IMR-90 (cell line): ENCODE measurements at regions not wholly inside any gene's neighbourhood (a gene's known extent, or its start where the extent isn't known, plus 50 kb on each side); places are given as distances from the start of the nearest gene placed in this dataset.

Experiments
- ATAC-seq: fragments of 200-7000 bp; cut with Tn5 transposase; 2 replicates; pipeline ENCODE4 v1.9.1; 2020; ENCODE audit warnings: low read depth, mild to moderate bottlenecking, moderate library complexity
- BruUV-seq: library from RNA; stranded (reverse); fragments of 400-500 nt; replicated peaks from 2 replicates; lab custom pipeline; 2021; lab: Mats Ljungman, UMichigan
- CTCF ChIA-PET: fragments of 300-600 bp; formaldehyde crosslinking; extraction: SDS; loops from one replicate; lab custom pipeline; 2021; ENCODE audit warnings: antibody characterized with exemption; lab: Yijun Ruan, JAX
- POLR2A ChIA-PET: fragments of 300-600 bp; sonication (Branson Sonifier 250); formaldehyde crosslinking; loops from one replicate; lab custom pipeline; 2022; ENCODE audit warnings: antibody characterized with exemption; ENCODE audit not compliant: unreplicated experiment; lab: Charles Lee
- DNase-seq: peaks from one replicate; pipeline ENCODE4 v3.0.0; 2013
- H2AFZ ChIP-seq: replicated peaks from 2 replicates; pipeline ENCODE3; 2013; ENCODE audit warnings: low read length, mild to moderate bottlenecking; ENCODE audit not compliant: poor library complexity
- H2AK5ac ChIP-seq: 2 replicates; pipeline ENCODE4 v1.6.1; 2013; ENCODE audit warnings: low read depth, low read length, inconsistent platforms
- H2AK9ac ChIP-seq: replicated peaks from 2 replicates; pipeline ENCODE3; 2013; ENCODE audit warnings: mild to moderate bottlenecking, low read depth, low read length, moderate library complexity; ENCODE audit not compliant: poor library complexity
- H2BK120ac ChIP-seq: 2 replicates; pipeline ENCODE4 v1.6.1; 2013; ENCODE audit warnings: low read depth, low read length, inconsistent platforms
- H2BK15ac ChIP-seq: 3 replicates; pipeline ENCODE4 v1.6.1; 2013; ENCODE audit warnings: low read depth, low read length, inconsistent platforms
- H2BK20ac ChIP-seq: 2 replicates; pipeline ENCODE4 v1.6.1; 2013; ENCODE audit warnings: low read depth, mild to moderate bottlenecking, inconsistent platforms, low read length, moderate library complexity
- H2BK5ac ChIP-seq: 2 replicates; pipeline ENCODE4 v1.6.1; 2013; ENCODE audit warnings: mild to moderate bottlenecking, low read depth, low read length, inconsistent platforms; ENCODE audit not compliant: poor library complexity, severe bottlenecking
- H3K14ac ChIP-seq: replicated peaks from 2 replicates; pipeline ENCODE4 v1.6.1; 2013; ENCODE audit warnings: low read depth, low read length, inconsistent platforms
- H3K18ac ChIP-seq: 2 replicates; pipeline ENCODE4 v1.6.1; 2013; ENCODE audit warnings: low read depth, low read length, control low read depth
- H3K23ac ChIP-seq: 2 replicates; pipeline ENCODE4 v1.6.1; 2013; ENCODE audit warnings: low read depth, low read length, inconsistent platforms
- H3K27ac ChIP-seq: 2 replicates; pipeline ENCODE4 v1.5.1; 2013; ENCODE audit warnings: mild to moderate bottlenecking, control low read depth, low read length; ENCODE audit not compliant: insufficient read depth
- H3K27me3 ChIP-seq: 2 replicates; pipeline ENCODE4 v1.6.1; 2013; ENCODE audit warnings: low read length; ENCODE audit not compliant: control insufficient read depth, insufficient read depth
- H3K36me3 ChIP-seq: 2 replicates; pipeline ENCODE4 v1.6.1; 2013; ENCODE audit warnings: low read length, mixed read lengths; ENCODE audit not compliant: control insufficient read depth, insufficient read depth
- H3K4ac ChIP-seq: 2 replicates; pipeline ENCODE4 v1.6.1; 2013; ENCODE audit warnings: low read depth, low read length, inconsistent platforms
- H3K4me1 ChIP-seq: 2 replicates; pipeline ENCODE4 v1.6.1; 2013; ENCODE audit warnings: low read length, mixed read lengths; ENCODE audit not compliant: control insufficient read depth, insufficient read depth
- H3K4me2 ChIP-seq: 2 replicates; pipeline ENCODE4 v1.6.1; 2013; ENCODE audit warnings: low read depth, mild to moderate bottlenecking, control low read depth, low read length, moderate library complexity
- H3K4me3 ChIP-seq: 2 replicates; pipeline ENCODE4 v1.5.1; 2013; ENCODE audit warnings: low read depth, mild to moderate bottlenecking, control low read depth, low read length, moderate library complexity; ENCODE audit not compliant: insufficient read depth
- H3K56ac ChIP-seq: 2 replicates; pipeline ENCODE4 v1.6.1; 2013; ENCODE audit warnings: low read length, inconsistent platforms; ENCODE audit not compliant: insufficient read depth; ENCODE audit errors: extremely low read depth
- H3K79me1 ChIP-seq, 2 experiments: 2 replicates each; pipeline ENCODE4 v1.6.1; 2013; ENCODE audit warnings: low read length in 2 of 2, inconsistent platforms in 1 of 2, low read depth in 1 of 2
- H3K9ac ChIP-seq: 2 replicates; pipeline ENCODE4 v1.6.1; 2013; ENCODE audit warnings: low read depth, low read length, control low read depth
- H3K9me1 ChIP-seq: 2 replicates; pipeline ENCODE4 v1.6.1; 2013; ENCODE audit warnings: low read length, inconsistent platforms; ENCODE audit not compliant: insufficient read depth
- H3K9me3 ChIP-seq: 2 replicates; pipeline ENCODE4 v1.6.1; 2013; ENCODE audit warnings: low read length; ENCODE audit not compliant: control insufficient read depth, insufficient read depth
- H4K20me1 ChIP-seq: 2 replicates; pipeline ENCODE4 v1.6.1; 2013; ENCODE audit warnings: low read length, inconsistent platforms; ENCODE audit not compliant: insufficient read depth
- H4K5ac ChIP-seq: 2 replicates; pipeline ENCODE4 v1.6.1; 2013; ENCODE audit warnings: mild to moderate bottlenecking, low read depth, low read length, control low read depth
- H4K8ac ChIP-seq, 2 experiments: 2 replicates each; pipeline ENCODE4 v1.6.1; 2013; ENCODE audit warnings: low read depth in 2 of 2, low read length in 2 of 2, control low read depth in 1 of 2, inconsistent platforms in 1 of 2
- H4K91ac ChIP-seq: 2 replicates; pipeline ENCODE4 v1.6.1; 2013; ENCODE audit warnings: low read depth, low read length, inconsistent platforms; ENCODE audit not compliant: insufficient read depth
- CEBPB ChIP-seq: IDR thresholded peaks from 2 replicates; pipeline ENCODE4 v1.6.1; 2012; ENCODE audit warnings: low read depth, low read length, improper control_type of control experiment
- MAZ ChIP-seq: IDR thresholded peaks from 2 replicates; pipeline ENCODE4 v1.6.1; 2012; ENCODE audit warnings: low read depth, mild to moderate bottlenecking, low read length, improper control_type of control experiment, moderate library complexity, borderline replicate concordance
- MXI1 ChIP-seq: IDR thresholded peaks from 2 replicates; pipeline ENCODE4 v1.6.1; 2012; ENCODE audit warnings: low read depth, mild to moderate bottlenecking, low read length, moderate library complexity, borderline replicate concordance
- NFE2L2 ChIP-seq: fragments of 150-350 bp; IDR thresholded peaks from 2 replicates; pipeline ENCODE4 v1.6.1; 2016; ENCODE audit warnings: low read depth, mild to moderate bottlenecking, low read length
- RCOR1 ChIP-seq: IDR thresholded peaks from 2 replicates; pipeline ENCODE4 v1.6.1; 2012; ENCODE audit warnings: mild to moderate bottlenecking, low read length, improper control_type of control experiment; ENCODE audit not compliant: insufficient replicate concordance
- RFX5 ChIP-seq: IDR thresholded peaks from 2 replicates; pipeline ENCODE4 v1.8.0; 2012; ENCODE audit warnings: low read depth, mild to moderate bottlenecking, low read length, moderate library complexity
- USF2 ChIP-seq: fragments of 150-350 bp; IDR thresholded peaks from 2 replicates; pipeline ENCODE4 v1.6.1; 2017; ENCODE audit warnings: mild to moderate bottlenecking, antibody characterized with exemption, low read length, low read depth
- WGBS, 2 experiments: methylation state at CpG; one replicate each; pipeline versions ENCODE4 v1.1.5 to v1.1.7; 2013; ENCODE audit warnings: missing lambda C conversion rate in 2 of 2; ENCODE audit not compliant: insufficient read length in 1 of 2; ENCODE audit errors: extremely low coverage in 2 of 2; 5-methylcytosine and 5-hydroxymethylcytosine counted together
- dilution Hi-C: fragments of 300-500 bp; cut with HindIII; formaldehyde crosslinking; loops from one replicate; pipeline ENCODE4 v1.14.3; 2018; ENCODE audit warnings: low sequenced_read_pairs; ENCODE audit not compliant: unreplicated experiment
- in situ Hi-C: fragments of 300-500 bp; cut with MboI; formaldehyde crosslinking; loops from 3 replicates; pipeline ENCODE4 v1.14.3; 2019; ENCODE audit warnings: low sequenced_read_pairs, inconsistent platforms, mixed read lengths
- intact Hi-C: fragments of 100-400 bp; cut with micrococcal nuclease; formaldehyde crosslinking; loops from 2 replicates; pipeline ENCODE4 v1.10.0; 2022

- no peak overlapping the region for H4K5ac ChIP-seq
- dilution Hi-C loops = no loop called here
- no peak overlapping the region for H2BK20ac ChIP-seq
- H2BK5ac ChIP-seq = no peak overlapping the region
- no peak overlapping the region for H3K56ac ChIP-seq
- ATAC-seq = no peak
- H3K4me3 ChIP-seq = no peak overlapping the region
- in situ Hi-C loops = no loop called here
- no peak overlapping the region for H2AK9ac ChIP-seq
- ChIA-PET CTCF (no interaction called here), POLR2A (no interaction called here)
- no peaks in the 10 kb centered on the region for H3K9me3 ChIP-seq
- no peak for DNase-seq
- no peaks in the 10 kb centered on the region for H3K79me1 ChIP-seq
- no peak overlapping the region for H3K27ac ChIP-seq
- no TSS peak for BruUV-seq
- H3K9ac ChIP-seq = no peak overlapping the region
- no peak overlapping the region for H2AFZ ChIP-seq
- H3K18ac ChIP-seq = no peak overlapping the region
- intact Hi-C loops = no loop called here
- H3K27me3 ChIP-seq = peaks cover 63% of the 10 kb centered on the region
- no peak overlapping the region for H3K4me2 ChIP-seq
- no peaks in the 10 kb centered on the region for H3K4me1 ChIP-seq
- H4K20me1 ChIP-seq = no peaks in the 10 kb centered on the region
- no peak overlapping the region for H3K14ac ChIP-seq
- no peak overlapping the region for H2BK120ac ChIP-seq
- no peaks in the 10 kb centered on the region for H3K36me3 ChIP-seq
- no peak overlapping the region for H4K91ac ChIP-seq
- 66% methylated on average over 2 of the region's 5 CpGs; no CpG with 5 or more reads in 1 of the 2 experiments for WGBS, 2 experiments
- no peak overlapping the region for H2AK5ac ChIP-seq
- no peak overlapping the region for H4K8ac ChIP-seq
- H3K4ac ChIP-seq = no peak overlapping the region
- TF ChIP-seq RFX5 (no peak), NFE2L2 (no peak), MXI1 (no peak), CEBPB (no peak), MAZ (no peak), RCOR1 (no peak), USF2 (no peak)
- no peak overlapping the region for H2BK15ac ChIP-seq
- H3K23ac ChIP-seq = no peak overlapping the region
- no peaks in the 10 kb centered on the region for H3K9me1 ChIP-seq
These were observed 177.8 kb downstream of the INHBB start for GRCh38 chr2:120523766-120524165.
